GM13976 (cell line): ENCODE measurements at regions not wholly inside any gene's neighbourhood (a gene's known extent, or its start where the extent isn't known, plus 50 kb on each side); places are given as distances from the start of the nearest gene placed in this dataset.

Experiments used
- DNase-seq: peaks from one replicate; pipeline ENCODE4 v3.0.0; 2012; ENCODE audit warnings: low spot score
- CTCF ChIP-seq: IDR thresholded peaks from 2 replicates; pipeline ENCODE4 v1.5.1; 2012; ENCODE audit warnings: borderline replicate concordance, mild to moderate bottlenecking; ENCODE audit not compliant: insufficient read depth; ENCODE audit errors: extremely low read depth, missing control alignments, control extremely low read depth
- in situ Hi-C: fragments of 300-500 bp; cut with MboI; formaldehyde crosslinking; loops from one replicate; pipeline ENCODE4 v1.12.0; 2022; ENCODE audit warnings: low sequenced_read_pairs, mixed read lengths, inconsistent platforms; ENCODE audit not compliant: unreplicated experiment

GRCh38 chr3:118116991-118117390 lies 917.7 kb downstream of the IGSF11 start:
- no peak for TF ChIP-seq CTCF
- in situ Hi-C loops = no loop called here

DNA sequence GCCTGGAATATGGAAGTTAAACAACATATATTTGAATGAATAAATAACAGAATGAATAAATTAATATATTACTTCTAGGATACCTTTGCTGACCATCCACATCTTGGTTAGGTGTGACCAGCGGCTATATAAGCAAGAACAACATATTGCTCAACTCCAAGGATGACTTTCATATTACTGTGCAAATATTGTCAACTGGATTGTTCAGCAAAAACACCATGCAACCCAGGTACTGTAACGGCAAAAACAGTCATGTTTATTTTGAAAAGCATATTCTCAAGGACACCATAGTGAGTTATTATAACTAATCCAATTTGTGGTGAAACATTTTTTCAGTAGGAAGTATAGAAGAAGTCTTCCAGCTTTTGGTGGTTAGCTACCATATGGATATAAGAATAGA lies 907.9 kb downstream of the IGSF11 start:
- TF ChIP-seq CTCF = no peak
- in situ Hi-C loops = no loop called here
- DNase-seq = no peak

More at GRCh38 chr3:118116991-118117390, 917.7 kb downstream of the IGSF11 start:
- no peak for DNase-seq

GRCh38 chr3:118127992-118128391 lies 906.7 kb downstream of the IGSF11 start:
- DNase-seq = no peak
- in situ Hi-C loops = no loop called here
- TF ChIP-seq CTCF = no peak

DNA sequence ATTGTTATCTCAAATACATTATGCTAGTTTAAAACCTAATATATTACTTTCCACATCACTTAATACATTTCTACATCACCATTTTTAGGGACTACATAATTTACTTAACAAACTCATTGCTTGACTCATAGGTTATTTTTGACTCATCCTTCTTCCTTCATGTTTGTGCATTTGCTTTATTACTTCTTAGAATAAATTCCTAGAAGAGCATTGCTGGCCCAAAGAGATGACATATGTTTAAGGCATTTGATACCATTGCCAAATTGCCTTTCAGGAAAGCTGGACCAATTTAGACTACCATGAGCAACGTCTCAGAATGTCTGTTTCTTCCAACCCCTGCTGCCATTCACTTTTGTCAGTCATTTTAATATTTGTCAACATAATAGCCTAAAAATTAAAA lies 905.8 kb downstream of the IGSF11 start:
- TF ChIP-seq CTCF = no peak
- no peak for DNase-seq
- in situ Hi-C loops = no loop called here

DNA sequence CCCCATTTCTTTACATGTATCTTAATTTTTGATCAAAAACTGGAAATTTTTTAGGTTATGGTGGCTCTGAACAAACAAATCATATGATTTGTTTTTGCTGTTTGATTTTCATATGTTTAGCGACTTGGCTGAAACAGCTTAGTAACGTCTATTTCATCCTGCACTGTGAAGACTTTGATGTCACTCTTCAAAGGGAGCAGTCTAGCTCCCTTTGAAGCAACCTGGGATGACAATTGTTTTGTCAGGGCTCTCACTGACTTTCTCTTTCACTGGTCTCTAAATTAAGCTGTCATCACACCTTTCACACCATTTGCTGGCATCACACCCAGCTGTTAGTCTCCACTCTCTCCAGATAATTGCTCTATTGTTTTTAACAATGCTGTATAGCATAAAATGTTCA lies 896.9 kb downstream of the IGSF11 start:
- in situ Hi-C loops = no loop called here
- DNase-seq = no peak
- TF ChIP-seq CTCF = no peak

DNA sequence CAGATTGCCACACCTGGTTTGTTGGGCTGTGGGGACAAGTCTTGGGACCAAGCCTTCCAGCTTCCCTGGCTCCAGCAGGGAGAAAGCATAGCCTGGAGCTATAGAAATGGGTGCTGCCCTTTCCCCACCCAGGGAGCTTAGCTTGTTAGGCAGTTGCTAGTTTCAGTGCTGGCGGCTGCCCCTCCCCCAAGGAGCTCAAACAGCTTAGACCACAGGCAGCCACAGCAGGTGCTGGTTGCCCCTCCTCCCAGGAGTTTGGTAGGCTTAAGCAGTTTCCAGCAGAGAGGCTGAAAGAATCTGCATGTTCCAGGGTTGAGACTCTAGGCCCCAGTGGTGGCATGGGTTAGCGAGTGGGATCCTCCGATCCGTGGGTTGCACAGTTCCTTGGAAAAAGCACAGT lies 889.7 kb downstream of the IGSF11 start:
- DNase-seq = no peak
- TF ChIP-seq CTCF = no peak
- in situ Hi-C loops = no loop called here
